NCI-H2107 treated with DMSO at 0.1 percent for 48 hours (cell line): ENCODE measurements at regions not wholly inside any gene's neighbourhood (a gene's known extent, or its start where the extent isn't known, plus 50 kb on each side); places are given as distances from the start of the nearest gene placed in this dataset.

Source experiments
- DNase-seq: peaks from one replicate; lab custom pipeline; 2025; ENCODE audit not compliant: unreplicated experiment; lab: John Stamatoyannopoulos, UW

DNA sequence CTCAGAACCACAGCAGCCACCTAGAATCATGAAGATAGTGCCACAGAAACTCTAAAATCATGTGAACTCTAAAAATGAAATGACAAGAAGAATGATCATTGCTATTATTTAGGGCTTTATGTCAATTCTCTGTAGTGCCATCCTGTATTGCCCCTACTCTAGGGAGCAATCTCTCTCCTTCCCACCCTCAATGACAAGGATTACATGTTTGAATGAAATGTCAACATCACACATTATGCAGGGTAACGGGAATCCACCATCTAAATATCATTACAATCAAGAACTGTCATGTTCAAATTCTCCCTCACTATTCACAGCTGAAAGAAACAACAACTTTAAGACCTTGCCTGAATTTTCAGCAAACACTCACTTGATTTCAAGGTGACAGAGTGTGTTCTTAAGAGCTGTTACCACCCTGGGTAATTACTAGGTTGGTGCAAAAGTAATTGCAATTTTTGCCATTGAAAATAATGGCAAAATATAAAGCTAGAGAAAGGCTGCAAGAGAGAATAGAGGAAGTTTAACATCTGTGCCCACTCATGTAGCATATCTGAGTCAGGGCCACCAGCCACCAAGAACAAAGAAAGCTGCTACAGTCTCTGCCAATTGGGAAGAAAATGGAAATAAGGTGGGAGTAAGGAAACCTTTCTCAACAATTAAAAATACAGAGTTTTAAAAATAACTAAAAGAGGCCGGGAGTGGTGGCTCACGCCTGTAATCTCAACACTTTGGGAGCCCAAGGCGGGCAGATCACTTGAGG, 112.8 kb upstream of the PSMD7 start:
- DNase-seq = no peak

DNA sequence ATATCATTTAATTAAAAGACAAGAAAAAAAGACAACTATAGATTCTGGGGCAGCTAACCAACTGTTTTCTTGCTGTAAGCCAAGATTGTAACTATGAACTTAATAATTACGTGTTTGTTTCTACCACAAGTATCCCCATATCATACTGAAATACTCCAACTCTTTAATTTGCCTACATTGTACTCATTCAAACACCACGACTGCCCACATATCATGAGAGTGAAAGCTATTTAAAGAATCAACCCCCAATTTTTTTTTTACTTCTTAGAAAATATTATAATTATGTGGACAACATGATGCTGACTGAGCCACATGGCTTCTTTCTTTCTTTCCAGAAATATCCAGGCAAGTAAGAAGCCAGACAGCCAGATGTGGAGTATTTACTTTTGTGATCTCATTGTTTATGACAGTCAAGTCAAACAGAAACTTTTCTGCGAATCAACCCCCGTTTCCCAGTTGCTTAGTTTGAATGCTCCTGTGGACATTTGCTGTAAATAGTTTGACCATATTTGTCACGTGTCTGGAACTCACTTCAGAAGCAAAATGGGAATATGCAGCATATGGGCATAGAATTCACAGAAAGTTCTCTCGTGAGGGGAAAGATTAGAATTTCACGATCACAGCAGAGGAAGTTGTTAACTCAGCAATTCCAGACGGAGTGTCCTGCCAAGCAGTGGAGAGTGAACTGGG, 126.8 kb upstream of the PSMD7 start:
- DNase-seq = no peak

DNA sequence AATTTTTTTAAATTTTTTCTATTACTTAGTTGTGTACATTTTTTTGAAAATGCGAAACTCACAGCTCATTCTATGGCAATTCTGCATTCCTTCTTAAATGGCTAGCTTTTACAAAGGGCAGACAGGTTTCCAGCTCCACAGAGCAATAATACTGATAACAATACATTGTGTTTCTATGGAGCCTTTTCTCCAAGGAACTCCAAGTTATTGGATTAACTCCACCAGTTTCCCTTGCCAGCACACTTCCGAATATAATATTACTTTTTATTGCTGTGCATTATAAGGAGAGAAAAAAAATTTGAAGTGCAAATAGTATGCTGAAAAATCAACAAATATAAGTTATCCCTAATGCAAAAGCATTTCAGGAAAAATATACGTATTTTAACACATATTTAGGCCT, 127.5 kb upstream of the PSMD7 start:
- no peak for DNase-seq

DNA sequence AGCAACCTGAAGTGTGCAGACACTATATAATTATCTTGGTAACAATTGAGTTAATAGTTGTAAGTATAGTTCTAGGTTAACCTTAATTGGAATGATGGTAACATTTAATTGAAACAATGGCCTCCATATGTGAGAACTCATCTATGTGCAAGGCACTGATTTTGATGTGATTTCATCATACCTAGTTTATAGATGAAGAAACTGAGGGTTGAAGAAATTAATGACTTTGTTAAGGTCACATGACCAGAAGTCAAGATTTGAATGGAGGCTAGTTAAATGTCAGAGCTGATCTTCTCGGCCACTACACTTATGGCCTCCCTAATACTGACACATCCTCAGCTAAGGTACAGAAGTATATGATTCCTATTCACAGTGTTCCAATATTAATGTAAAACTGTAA, 128.2 kb upstream of the PSMD7 start:
- DNase-seq = no peak

DNA sequence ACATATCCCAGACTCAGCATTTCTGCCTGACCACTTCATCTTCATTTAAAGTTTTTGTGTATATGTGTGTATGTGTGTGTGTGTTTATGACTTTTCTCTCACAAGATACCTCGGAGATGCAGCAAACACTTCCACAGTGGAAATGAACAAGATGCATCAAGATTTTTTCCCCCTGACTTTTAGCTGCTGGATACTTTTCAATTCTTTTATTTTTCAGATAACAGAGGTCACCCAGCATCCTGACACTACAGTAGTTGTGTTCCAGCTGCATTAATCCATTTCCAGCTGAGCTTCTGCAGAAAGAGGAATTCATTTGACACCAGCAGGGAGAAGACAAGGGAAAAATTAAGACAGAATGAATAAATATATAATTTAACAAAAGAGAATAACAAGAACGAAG, 130.2 kb upstream of the PSMD7 start:
- DNase-seq = no peak

DNA sequence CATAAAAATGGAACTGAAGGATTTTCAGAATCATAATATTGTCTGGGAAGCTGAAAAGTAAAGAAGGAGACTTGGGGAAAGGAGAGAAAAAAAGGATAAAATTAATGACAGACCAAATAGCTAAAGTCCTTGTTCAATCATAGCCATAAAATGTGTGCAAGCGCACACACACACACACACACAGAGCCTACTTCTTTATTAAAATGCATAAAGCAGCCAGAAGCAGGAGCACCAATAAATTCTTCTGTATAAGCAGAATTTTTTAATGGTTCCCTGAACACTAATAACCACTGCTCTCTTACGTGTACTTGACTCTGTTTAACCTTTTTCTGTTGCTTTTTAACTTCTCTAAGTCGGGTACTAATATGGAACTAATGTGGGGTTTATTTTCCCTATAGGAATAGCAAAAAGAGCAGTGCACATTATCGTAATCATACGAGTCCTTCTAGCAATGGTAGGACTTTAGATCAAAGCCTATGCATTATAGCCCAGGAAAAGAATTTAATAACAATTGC, 131.0 kb upstream of the PSMD7 start:
- no peak for DNase-seq

DNA sequence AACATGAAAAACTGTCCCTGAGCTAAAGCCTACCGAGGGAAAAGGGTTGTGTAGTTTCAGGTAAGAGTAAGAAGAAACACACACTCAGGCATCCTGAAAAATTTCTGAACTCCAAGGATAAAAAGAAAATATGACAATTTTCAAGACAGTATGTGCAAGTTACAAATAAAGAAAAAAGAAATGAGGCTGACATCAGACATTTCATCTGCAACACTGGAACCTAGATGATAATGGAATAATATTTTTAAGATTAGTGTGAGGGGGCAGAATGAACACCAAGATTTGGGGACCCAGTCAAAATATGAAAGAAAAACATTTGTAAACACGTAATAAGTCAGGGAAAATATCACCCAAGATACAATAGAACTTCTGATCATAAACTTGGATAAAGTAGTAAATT, 135.9 kb upstream of the PSMD7 start:
- DNase-seq = no peak

DNA sequence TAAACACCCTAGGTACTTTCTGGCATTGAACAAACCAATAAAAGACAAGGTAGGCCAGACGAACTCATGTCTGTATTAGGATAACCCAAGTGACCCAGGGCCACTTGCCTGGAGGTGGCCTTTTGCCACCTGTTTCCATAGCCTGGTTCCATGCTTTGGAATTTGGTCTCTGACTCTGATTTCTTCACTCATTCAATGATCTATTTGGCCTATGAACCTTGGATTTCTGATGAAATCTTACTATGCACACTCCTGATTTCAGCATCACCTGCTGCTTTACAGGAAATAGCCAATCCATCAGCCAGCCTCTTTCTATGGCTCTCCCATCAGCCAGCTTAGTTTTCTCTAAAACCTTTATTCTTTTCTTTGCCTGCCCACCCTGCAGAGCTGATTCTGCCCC, 142.8 kb upstream of the PSMD7 start:
- DNase-seq = no peak

DNA sequence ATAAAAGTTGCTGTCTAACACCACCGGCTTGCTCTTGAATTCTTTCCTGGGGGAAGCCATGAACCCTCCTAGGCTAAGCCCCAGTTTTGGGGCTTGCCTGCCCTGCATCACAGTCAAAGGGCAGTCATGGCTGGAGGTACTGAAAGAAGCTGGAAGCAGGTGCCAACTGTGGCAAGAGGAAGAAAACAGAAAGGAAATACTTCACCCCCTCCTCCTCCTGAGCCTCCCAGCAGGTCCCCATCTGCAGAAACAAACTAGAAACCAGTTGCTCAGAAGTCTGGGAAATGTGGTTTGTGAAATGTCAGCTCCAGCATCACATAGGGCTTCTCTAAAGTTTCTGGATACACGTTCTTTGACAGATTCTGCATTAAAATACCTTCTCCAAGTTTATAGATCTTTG, 150.0 kb upstream of the PSMD7 start:
- no peak for DNase-seq

DNA sequence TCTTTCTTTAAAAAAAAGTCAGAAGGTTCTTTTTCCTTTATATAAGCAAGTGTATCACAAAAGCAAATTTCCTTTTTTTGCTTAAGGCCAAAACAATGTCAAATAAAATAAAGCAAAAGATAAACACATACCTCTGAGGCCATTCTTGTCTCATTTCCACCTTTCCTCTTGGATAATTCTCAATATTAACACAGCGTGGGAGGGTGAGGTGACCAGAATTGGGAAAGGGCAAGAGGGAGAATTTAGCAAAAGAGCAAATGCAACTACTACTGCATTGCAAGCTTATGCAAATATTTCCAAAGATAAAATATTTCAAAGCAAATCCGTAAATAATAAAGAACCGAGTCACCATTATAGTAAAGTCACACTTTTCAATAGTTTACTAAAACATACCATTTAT, 153.4 kb upstream of the PSMD7 start:
- no peak for DNase-seq

DNA sequence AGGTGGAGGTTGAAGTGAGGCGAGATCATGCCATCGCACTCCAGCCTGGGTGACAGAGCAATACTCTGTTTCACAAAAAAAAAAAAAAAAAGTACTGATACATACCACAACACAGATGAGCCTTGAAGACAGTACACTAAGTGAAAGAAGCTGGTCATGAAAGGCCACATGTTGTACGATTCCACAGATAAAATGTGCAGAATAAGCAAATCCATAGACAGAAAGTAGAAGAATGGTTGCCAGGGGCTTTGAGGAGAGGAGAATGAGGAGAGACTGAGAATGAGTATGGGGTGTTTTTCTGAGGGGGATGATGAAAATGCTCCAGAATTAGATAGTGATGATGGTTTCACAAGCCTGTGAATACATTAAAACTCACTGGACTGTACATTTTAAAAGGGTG, 155.6 kb upstream of the PSMD7 start:
- no peak for DNase-seq

DNA sequence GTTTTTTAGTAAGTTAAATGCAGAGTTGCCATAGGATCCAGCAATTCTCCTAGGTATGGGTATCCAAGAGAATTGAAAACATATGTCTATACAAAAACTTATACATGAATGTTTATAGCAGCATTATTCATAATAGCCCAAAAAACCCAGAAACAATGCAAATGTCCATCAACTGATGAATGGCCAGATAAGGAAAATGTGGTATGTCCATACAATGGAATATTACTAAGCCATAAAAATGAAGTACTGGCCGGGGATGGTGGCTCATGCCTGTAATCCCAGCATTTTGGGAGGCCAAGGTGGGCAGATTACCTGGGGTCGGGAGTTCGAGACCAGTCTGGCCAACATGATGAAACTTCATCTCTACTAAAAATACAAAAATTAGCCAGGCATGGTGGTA, 156.1 kb upstream of the PSMD7 start:
- no peak for DNase-seq

DNA sequence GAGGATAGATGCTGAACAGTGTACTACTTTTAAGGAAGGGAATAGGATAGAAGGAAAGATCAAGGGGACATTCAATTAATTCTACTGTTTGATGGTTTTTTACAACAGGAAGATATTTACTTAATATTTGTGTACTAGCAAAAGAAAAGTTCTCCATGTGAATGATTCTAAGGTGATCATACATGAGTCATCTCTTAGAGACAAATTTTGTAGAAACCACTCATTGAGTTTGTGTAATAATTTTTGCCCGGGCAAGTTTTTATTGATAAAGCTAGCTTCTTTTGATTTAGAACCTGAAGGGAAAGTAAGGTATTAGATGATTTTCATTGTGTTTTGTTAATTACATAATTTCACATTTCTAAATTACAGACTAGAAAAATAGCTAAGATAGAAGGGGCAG, 172.8 kb upstream of the PSMD7 start:
- DNase-seq = no peak

DNA sequence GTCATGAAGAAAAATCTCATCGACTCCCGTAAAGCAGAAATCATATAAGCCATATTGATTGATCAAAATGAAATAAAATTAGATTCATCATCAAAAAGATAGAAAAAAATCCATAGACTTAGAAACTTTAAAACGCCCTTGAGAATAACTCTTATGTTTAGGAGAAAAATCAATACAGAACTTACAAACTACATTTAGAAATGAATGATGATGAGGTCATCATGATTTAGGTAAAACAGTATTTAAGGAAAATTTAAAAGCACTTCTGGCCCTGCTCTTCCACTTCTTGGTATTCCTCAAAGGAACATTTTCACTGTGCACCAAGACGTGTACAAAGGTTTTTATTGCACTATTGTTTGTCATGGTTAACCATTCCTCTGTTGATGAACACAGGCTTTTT, 173.4 kb upstream of the PSMD7 start:
- no peak for DNase-seq

DNA sequence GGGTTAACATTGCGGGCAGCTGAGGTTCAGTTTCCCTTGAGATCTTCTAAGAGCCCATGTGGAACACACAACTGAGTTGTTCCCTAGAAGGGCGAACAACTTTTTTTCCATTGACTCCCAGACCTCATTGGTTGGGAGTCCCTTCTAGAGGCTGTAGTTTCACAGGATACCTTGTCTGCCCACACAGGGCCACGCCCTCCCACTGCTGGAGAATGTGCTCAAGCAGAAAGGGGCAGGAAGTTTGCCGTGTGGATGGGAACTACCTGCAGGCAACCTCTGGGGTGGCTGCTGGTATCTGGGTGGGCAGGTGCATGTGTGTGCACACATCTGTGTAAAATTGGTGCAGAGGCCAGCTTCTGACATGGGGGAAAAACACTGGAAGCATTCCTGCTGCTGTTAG, 178.8 kb upstream of the PSMD7 start:
- DNase-seq = no peak

DNA sequence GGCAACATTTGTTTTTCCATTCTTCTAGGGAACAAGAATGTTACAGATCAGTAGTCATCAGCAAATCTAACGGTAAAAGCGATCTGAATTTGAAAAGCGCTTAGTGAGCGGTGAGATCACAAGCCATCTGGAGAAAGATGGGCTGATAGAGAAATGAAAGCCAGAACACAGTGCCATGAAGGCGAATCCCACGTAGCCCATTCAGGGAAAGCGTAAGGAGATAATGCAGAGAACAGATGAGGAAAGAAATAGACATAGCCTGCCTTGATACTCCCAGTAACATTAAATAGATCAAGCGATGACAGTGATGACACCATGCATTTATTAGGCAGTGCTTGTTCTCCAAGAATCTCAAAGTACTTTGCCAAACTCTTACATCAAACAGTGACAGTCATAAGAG, 183.1 kb upstream of the PSMD7 start:
- DNase-seq = no peak

DNA sequence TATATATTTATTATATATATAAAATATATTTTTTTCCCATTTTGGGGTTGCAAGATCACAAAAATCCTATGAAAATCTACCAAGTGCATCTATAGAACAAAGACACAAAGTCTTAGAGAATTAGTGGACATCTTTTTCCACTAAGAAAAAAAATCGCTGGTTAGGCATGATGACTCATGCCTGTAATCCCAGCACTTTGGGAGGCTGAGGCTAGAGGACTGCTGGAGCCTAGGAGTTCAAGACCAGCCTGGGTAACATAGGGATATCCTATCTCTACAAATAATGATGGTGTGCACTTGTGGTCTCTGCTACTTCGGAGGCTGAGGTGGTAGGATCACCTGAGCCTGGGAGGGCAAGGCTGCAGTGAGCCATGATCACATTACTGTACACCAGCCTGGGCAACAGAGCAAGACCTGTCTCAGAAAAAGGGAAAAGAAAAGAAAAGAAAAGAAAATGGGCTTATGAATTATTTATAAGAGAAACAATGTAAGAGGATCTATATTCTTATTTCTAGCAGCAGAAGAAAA, 185.1 kb upstream of the PSMD7 start:
- DNase-seq = no peak

DNA sequence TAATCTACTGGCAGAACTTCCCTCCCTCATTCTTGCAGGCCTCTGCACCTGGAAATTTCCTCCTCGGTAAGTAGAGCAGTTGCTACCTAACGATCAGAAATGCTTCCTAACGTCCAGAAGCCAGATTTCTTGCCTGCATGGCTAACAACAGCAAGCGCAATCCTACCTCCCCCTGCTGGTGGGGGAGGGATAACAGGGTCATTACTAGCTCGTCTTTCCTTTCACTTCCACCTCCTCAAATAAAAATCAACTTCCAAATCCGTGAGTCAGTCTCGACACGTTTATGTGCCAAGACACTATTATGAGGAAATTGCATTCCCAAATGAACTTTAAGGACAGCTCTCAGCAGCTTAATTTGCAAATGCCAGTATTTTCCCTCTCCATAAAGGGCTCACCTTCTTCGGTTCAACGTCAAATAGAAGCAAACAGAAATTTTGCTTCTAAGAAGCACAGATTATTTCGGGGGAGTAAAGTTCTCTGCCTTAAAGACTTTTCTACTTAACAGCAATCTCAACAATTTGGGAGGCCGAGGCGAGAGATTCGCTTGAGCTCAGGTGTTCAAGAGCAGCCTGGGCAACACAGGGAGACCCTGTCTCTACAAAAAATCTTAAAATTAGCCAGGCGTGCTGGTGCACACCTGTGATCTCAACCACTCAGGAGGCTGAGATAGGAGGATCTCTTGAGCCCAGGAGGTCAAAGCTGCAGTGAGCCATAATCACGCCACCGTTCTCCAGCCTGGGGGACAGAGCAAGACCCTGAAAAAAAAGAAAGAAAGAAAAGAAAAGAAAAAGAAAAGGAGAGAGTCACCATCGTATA, 188.6 kb upstream of the PSMD7 start:
- DNase-seq = peak; percentile 12

DNA sequence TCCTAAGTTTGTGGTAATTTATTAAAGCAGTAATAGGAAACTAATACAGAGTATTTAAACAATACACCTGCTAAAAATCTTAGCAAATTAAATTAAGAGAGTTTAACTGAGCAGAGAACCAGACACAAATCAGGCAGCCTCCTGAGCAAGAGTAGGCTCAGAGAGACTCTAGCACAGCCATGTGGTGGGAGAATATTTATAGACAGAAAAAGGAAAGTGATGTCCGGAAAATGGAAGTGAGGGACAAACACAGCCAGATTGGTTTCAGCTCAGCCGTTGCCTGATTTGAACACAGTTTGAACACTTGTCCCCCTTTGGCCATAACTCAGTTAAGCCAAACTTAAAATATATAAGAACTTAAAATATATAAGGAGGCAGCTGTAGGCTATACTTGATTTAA, 192.6 kb upstream of the PSMD7 start:
- no peak for DNase-seq

DNA sequence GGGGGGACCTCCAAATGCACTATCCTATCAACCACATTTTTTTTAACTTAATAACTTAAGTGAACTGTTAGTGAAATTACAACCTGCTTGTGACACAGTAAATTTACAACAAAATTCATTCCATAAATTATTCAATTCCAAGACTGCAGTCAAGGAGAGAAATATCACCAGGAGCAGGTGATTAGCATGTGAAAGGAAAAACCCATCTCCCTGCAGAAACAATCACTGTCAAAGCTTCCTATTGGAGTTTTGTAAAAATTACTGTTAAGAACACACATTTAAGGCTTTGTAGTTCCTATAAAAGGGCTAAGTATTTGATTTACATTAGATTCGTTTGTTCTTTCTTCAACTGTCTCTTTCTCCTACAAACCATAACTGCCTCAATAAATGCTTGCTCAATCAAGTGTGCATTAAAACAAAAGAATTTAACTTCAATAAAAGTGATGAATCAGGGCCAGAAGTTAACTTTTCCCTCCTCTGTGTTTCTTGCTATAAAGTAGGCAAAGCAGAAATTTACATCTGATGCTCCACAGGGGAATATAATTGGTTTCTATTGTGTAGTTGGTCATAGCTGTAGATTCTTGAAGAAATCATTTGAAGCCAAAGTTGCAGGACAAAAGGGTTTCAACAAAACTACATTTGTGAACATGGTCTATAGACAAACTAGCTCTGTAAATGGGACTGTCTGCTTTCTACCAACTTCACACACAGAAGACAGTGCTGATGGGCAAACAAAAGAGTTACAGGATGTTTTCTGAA, 195.1 kb upstream of the PSMD7 start:
- DNase-seq = no peak
